Osteocyte (in vitro differentiated cells): ENCODE measurements at regions not wholly inside any gene's neighbourhood (a gene's known extent, or its start where the extent isn't known, plus 50 kb on each side); places are given as distances from the start of the nearest gene placed in this dataset.

Source experiments
- DNase-seq: peaks from one replicate; pipeline ENCODE4 v3.0.0; 2021; ENCODE audit warnings: mixed read lengths; ENCODE audit not compliant: unreplicated experiment; ENCODE audit errors: extremely low spot score
- H3K27ac Mint-ChIP-seq: one replicate; pipeline ENCODE4 v1.8.0; 2021; ENCODE audit warnings: mild to moderate bottlenecking, mixed read lengths; ENCODE audit not compliant: unreplicated experiment
- H3K27me3 Mint-ChIP-seq: one replicate; pipeline ENCODE4 v1.8.0; 2021; ENCODE audit warnings: mixed read lengths; ENCODE audit not compliant: unreplicated experiment
- H3K36me3 Mint-ChIP-seq: one replicate; pipeline ENCODE4 v1.8.0; 2021; ENCODE audit warnings: mixed read lengths; ENCODE audit not compliant: unreplicated experiment
- H3K4me1 Mint-ChIP-seq: one replicate; pipeline ENCODE4 v1.8.0; 2021; ENCODE audit warnings: mixed read lengths; ENCODE audit not compliant: unreplicated experiment
- H3K4me3 Mint-ChIP-seq: one replicate; pipeline ENCODE4 v1.8.0; 2021; ENCODE audit warnings: mild to moderate bottlenecking, moderate library complexity, mixed read lengths; ENCODE audit not compliant: unreplicated experiment
- H3K9me3 Mint-ChIP-seq: one replicate; pipeline ENCODE4 v1.8.0; 2021; ENCODE audit warnings: mixed read lengths; ENCODE audit not compliant: unreplicated experiment
- TF ChIP-seq, protein P1 (sequence below): fragments of 200-600 bp; sonication (generic); IDR thresholded peaks from 2 replicates; pipeline ENCODE4 v1.5.0; 2021; ENCODE audit warnings: antibody characterized with exemption, mild to moderate bottlenecking, moderate library complexity

DNA sequence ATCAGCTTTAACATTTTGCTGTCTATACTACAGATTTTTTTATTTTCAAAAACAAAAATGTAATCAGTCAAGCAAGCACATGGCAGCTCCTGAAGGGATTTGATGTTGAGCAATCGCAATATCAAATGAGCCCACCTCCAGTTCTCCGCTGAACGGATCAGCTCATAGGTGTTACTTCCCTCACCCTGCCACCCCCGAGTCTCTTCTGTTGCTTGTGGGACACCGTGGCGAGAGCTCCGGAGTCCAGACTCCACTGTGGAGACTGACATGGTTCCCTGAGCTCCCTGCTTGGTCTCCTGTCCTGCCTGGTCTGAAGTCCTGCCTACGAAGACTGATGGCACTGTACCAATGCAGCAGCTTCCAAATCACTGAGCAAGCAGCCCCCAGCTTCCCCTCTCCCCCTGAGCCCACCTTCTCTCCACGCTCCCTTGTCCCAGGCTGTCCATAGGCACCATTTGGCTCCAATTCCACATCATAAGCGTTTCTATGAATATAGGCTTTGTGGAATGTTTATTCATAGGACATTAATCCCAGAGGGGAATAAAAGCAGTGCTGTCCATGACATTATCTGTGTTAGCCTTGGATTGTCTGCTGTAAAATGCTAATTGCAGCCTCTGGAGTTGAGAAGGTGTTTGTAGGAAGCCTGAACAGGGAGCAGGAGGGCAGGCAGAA lies 162.2 kb downstream of the LY86 start:
- no peak overlapping the region for H3K27ac Mint-ChIP-seq
- no peaks in the 10 kb centered on the region for H3K36me3 Mint-ChIP-seq
- TF ChIP-seq, protein P1, sequence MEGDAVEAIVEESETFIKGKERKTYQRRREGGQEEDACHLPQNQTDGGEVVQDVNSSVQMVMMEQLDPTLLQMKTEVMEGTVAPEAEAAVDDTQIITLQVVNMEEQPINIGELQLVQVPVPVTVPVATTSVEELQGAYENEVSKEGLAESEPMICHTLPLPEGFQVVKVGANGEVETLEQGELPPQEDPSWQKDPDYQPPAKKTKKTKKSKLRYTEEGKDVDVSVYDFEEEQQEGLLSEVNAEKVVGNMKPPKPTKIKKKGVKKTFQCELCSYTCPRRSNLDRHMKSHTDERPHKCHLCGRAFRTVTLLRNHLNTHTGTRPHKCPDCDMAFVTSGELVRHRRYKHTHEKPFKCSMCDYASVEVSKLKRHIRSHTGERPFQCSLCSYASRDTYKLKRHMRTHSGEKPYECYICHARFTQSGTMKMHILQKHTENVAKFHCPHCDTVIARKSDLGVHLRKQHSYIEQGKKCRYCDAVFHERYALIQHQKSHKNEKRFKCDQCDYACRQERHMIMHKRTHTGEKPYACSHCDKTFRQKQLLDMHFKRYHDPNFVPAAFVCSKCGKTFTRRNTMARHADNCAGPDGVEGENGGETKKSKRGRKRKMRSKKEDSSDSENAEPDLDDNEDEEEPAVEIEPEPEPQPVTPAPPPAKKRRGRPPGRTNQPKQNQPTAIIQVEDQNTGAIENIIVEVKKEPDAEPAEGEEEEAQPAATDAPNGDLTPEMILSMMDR: no peak

GRCh38 chr6:6751266-6751596 lies 162.7 kb downstream of the LY86 start:
- H3K36me3 Mint-ChIP-seq: no peaks in the 10 kb centered on the region
- no peaks in the 10 kb centered on the region for H3K9me3 Mint-ChIP-seq
- no peak overlapping the region for H3K4me3 Mint-ChIP-seq
- H3K27ac Mint-ChIP-seq: no peak overlapping the region
- H3K27me3 Mint-ChIP-seq: no peaks in the 10 kb centered on the region
- TF ChIP-seq, protein P1: no peak
- no peak for DNase-seq
- H3K4me1 Mint-ChIP-seq: peaks cover 4% of the 10 kb centered on the region

More for the DNA sequence above, 162.2 kb downstream of the LY86 start:
- no peaks in the 10 kb centered on the region for H3K27me3 Mint-ChIP-seq
- DNase-seq: no peak
- no peak overlapping the region for H3K4me3 Mint-ChIP-seq
- H3K4me1 Mint-ChIP-seq: peaks cover 4% of the 10 kb centered on the region
- no peaks in the 10 kb centered on the region for H3K9me3 Mint-ChIP-seq

DNA sequence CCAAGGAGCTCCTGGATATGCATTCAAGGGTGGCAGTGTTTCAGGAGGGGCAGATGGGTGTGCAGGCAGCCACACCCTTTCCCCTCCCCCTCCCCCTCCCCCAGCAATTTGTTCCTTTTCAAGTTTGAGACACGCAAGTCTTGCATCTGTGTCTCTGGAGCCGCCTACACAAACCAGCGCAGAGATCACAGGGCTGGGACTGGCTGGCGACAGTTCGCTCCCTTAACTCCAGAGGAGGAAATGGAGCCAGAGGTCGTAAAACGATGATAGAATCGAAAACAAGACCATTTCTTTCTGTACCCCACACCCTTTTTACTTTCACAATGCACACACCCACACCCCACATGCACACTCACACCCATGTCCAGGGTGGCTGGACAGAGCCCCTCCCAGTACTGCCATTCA lies 163.1 kb downstream of the LY86 start:
- H3K9me3 Mint-ChIP-seq: no peaks in the 10 kb centered on the region
- no peak for DNase-seq
- TF ChIP-seq, protein P1: no peak
- no peak overlapping the region for H3K4me3 Mint-ChIP-seq
- peaks cover 4% of the 10 kb centered on the region for H3K4me1 Mint-ChIP-seq
- no peaks in the 10 kb centered on the region for H3K27me3 Mint-ChIP-seq
- H3K36me3 Mint-ChIP-seq: no peaks in the 10 kb centered on the region
- H3K27ac Mint-ChIP-seq: no peak overlapping the region

DNA sequence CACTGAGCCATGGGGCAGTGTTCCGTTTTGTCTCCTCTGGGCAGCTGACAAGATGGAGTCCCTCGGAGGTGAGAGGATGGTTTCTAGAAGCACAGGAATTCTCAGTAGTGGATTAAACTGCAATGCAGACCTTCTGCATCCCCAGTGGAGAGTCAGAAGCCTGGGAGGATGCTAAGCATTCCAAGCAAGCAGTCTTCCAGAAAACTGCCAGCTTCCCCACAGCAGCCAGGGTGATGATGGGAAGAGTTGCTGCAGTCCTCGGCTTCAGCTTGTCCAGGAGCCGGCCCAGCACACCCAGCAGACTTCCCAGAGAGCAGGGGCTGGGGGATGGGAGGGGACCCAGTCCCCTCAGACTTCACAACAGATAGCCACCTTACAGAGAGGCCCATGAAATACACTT lies 163.6 kb downstream of the LY86 start:
- H3K4me3 Mint-ChIP-seq: no peak overlapping the region
- H3K27ac Mint-ChIP-seq: no peak overlapping the region
- no peaks in the 10 kb centered on the region for H3K36me3 Mint-ChIP-seq

DNA sequence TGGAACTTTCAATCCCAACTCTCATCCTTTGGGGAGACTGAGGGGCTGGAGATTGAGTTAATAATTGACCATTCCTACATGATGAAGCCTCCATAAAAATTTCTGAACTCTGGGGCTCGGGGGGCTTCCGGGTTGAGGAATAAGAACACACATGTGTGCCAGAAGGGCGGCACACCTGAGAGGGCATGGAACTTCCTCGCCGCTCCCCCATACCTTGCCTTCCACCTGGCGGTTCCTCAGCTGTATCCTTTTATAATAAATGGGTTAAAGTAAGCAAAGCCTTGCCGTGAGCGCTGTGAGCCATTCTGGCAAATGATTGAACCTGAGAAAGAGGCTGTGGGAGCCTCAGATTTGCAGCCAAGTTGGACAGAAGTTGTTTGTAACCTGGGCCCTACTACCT lies 164.8 kb downstream of the LY86 start:
- Mint-ChIP-seq H3K4me3 (no peak overlapping the region), H3K36me3 (no peaks in the 10 kb centered on the region), H3K4me1 (peaks cover 4% of the 10 kb centered on the region), H3K9me3 (no peaks in the 10 kb centered on the region), H3K27ac (no peak overlapping the region), H3K27me3 (no peaks in the 10 kb centered on the region)
- DNase-seq: no peak
- TF ChIP-seq, protein P1: no peak

More for the DNA sequence above, 163.6 kb downstream of the LY86 start:
- TF ChIP-seq, protein P1: no peak
- peaks cover 4% of the 10 kb centered on the region for H3K4me1 Mint-ChIP-seq
- H3K9me3 Mint-ChIP-seq: no peaks in the 10 kb centered on the region
- no peak for DNase-seq
- no peaks in the 10 kb centered on the region for H3K27me3 Mint-ChIP-seq
